Upper lobe of left lung (tissue), 6 donors: ENCODE measurements at regions not wholly inside any gene's neighbourhood (a gene's known extent, or its start where the extent isn't known, plus 50 kb on each side); places are given as distances from the start of the nearest gene placed in this dataset.

Experiments used
- ATAC-seq, 2 donors: fragments of 200-7000 bp; cut with Tn5 transposase; one replicate each; pipeline ENCODE4 v1.9.1; 2022; ENCODE audit warnings: mild to moderate bottlenecking in 2 of 2, moderate library complexity in 2 of 2; ENCODE audit not compliant: low FRiP score in 2 of 2
- DNase-seq, 2 donors: peaks; one replicate each; pipeline ENCODE4 v3.0.0-alpha.2; 2019 to 2020
- H3K27ac ChIP-seq, 4 donors: fragments of 200-600 bp; sonication (generic); one replicate each; pipeline ENCODE4 v1.5.1; 2016 to 2019
- H3K27me3 ChIP-seq, 4 donors: fragments of 200-600 bp; sonication (generic); one replicate each; pipeline ENCODE4 v1.5.1; 2017 to 2019
- H3K36me3 ChIP-seq, 4 donors: fragments of 200-600 bp; sonication (generic); one replicate each; pipeline ENCODE4 v1.5.1; 2016 to 2019
- H3K4me1 ChIP-seq, 4 donors: fragments of 200-600 bp; sonication (generic); one replicate each; pipeline ENCODE4 v1.5.1; 2018 to 2019
- H3K4me3 ChIP-seq, 4 donors: fragments of 200-600 bp; sonication (generic); one replicate each; pipeline ENCODE4 v1.5.1; 2017 to 2019; ENCODE audit warnings: mild to moderate bottlenecking in 2 of 4, moderate library complexity in 1 of 4
- H3K9me3 ChIP-seq, 4 donors: fragments of 200-600 bp; sonication (generic); one replicate each; pipeline ENCODE4 v1.5.1; 2018 to 2019
- CTCF ChIP-seq, 6 experiments: fragments of 450-650 bp in 4 of 6; fragments of 200-600 bp in 2 of 6; sonication (generic) in 2 of 6; IDR thresholded peaks; one replicate each; pipeline ENCODE4 v1.5.1; 2016 to 2019; ENCODE audit warnings: antibody characterized with exemption in 6 of 6
- EP300 ChIP-seq, 4 donors: sonication (generic); formaldehyde crosslinking; IDR thresholded peaks; one replicate each; pipeline ENCODE4 v1.5.1; 2017; ENCODE audit warnings: antibody characterized with exemption in 4 of 4, control low read depth in 2 of 4
- POLR2A ChIP-seq, 4 donors: fragments of 450-650 bp; IDR thresholded peaks; one replicate each; pipeline ENCODE4 v1.5.1; 2016 to 2017; ENCODE audit warnings: antibody characterized with exemption in 4 of 4, mild to moderate bottlenecking in 2 of 4
- POLR2AphosphoS5 ChIP-seq, 2 donors: sonication (generic); formaldehyde crosslinking; IDR thresholded peaks; one replicate each; pipeline ENCODE4 v1.5.1; 2017; ENCODE audit warnings: antibody characterized with exemption in 2 of 2
- WGBS, 2 donors: methylation state at CpG; one replicate each; pipeline ENCODE4 v1.1.5; 2017 to 2018; 5-methylcytosine and 5-hydroxymethylcytosine counted together
- donor health status: DM: no; HTN: no; CAD: no; lungs with moderate emphysema.
- donor health status: DM: no; HTN: yes; CAD: no; lungs with severe emphysema.

- 75 to 79% methylated on average over 4 of the region's 4 CpGs for WGBS, 2 donors
- H3K27ac ChIP-seq: no peak overlapping the region
- ATAC-seq: peak in 1 of 2 donors; percentile 75
Observed at GRCh38 chr4:189022440-189023035, 883.3 kb downstream of the TRIML1 start.

GRCh38 chr4:189029976-189030504 lies 890.8 kb downstream of the TRIML1 start:
- 72 to 73% methylated on average over 9 of the region's 9 CpGs for WGBS, 2 donors

More at GRCh38 chr4:189022440-189023035, 883.3 kb downstream of the TRIML1 start:
- H3K36me3 ChIP-seq: no peaks in the 10 kb centered on the region
- H3K9me3 ChIP-seq: no peaks in the 10 kb centered on the region
- DNase-seq: no peak
- H3K27me3 ChIP-seq: no peaks in the 10 kb centered on the region
- H3K4me1 ChIP-seq: no peaks in the 10 kb centered on the region
- no peak overlapping the region for H3K4me3 ChIP-seq
- TF ChIP-seq POLR2A (IDR thresholded peaks at IDR 0.05): no peak

GRCh38 chr4:189032606-189033338 lies 893.5 kb downstream of the TRIML1 start:
- Histone ChIP-seq H3K9me3 (no peaks in the 10 kb centered on the region), H3K27me3 (no peaks in the 10 kb centered on the region), H3K4me3 (no peak overlapping the region), H3K36me3 (no peaks in the 10 kb centered on the region), H3K4me1 (no peaks in the 10 kb centered on the region), H3K27ac (no peak overlapping the region)
- WGBS, 2 donors: 76 to 79% methylated on average over 9 to 10 of the region's 10 CpGs
- no peak for TF ChIP-seq EP300 (IDR thresholded peaks at IDR 0.05)
- TF ChIP-seq POLR2AphosphoS5 (IDR thresholded peaks at IDR 0.05): no peak
- TF ChIP-seq CTCF (IDR thresholded peaks at IDR 0.05): no peak
- no peak for TF ChIP-seq POLR2A (IDR thresholded peaks at IDR 0.05)
- no peak for ATAC-seq
- no peak for DNase-seq

More at GRCh38 chr4:189029976-189030504, 890.8 kb downstream of the TRIML1 start:
- Histone ChIP-seq H3K4me3 (no peak overlapping the region), H3K27me3 (no peaks in the 10 kb centered on the region), H3K9me3 (no peaks in the 10 kb centered on the region), H3K27ac (no peak overlapping the region), H3K4me1 (no peaks in the 10 kb centered on the region), H3K36me3 (no peaks in the 10 kb centered on the region)
- ATAC-seq (no peak), DNase-seq (no peak)
- TF ChIP-seq POLR2AphosphoS5 (IDR thresholded peaks at IDR 0.05) (no peak), CTCF (IDR thresholded peaks at IDR 0.05) (no peak), EP300 (IDR thresholded peaks at IDR 0.05) (no peak), POLR2A (IDR thresholded peaks at IDR 0.05) (no peak)

DNA sequence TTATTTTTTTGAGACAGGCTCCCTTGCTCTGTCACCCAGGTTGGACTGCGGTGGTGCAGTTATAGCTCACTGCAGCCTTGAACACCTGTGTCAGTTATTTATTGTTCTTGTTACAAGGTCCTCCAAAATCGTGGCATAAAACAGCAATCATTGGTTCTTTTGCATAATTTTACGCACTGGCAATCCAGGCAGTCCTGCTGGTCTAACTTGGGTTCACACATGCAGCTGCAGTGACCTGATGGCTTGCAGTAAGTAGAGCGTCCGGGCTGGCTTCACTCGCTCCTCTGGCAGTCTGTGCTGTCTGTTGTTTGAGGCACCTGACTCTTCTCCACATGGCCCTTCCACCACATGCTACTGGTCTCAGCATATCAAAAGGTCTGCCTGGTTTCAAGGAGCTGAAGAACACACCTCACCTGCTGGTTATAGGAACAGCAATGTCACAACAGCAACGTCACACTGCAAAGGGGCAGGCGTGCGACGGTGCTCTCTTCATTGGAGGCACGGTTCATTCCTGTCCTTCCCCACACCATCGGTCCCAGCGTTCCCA lies 894.6 kb downstream of the TRIML1 start:
- no peaks in the 10 kb centered on the region for H3K4me1 ChIP-seq
- H3K9me3 ChIP-seq: no peaks in the 10 kb centered on the region
- no peak overlapping the region for H3K27ac ChIP-seq
- no peaks in the 10 kb centered on the region for H3K36me3 ChIP-seq
- H3K27me3 ChIP-seq: no peaks in the 10 kb centered on the region
- no peak for TF ChIP-seq CTCF (IDR thresholded peaks at IDR 0.05)
- no peak for TF ChIP-seq EP300 (IDR thresholded peaks at IDR 0.05)
- TF ChIP-seq POLR2AphosphoS5 (IDR thresholded peaks at IDR 0.05): no peak
- TF ChIP-seq POLR2A (IDR thresholded peaks at IDR 0.05): no peak
- DNase-seq (no peak), ATAC-seq (no peak)
- WGBS, 2 donors: 85 to 86% methylated on average over 11 to 13 of the region's 13 CpGs
- H3K4me3 ChIP-seq: no peak overlapping the region

DNA sequence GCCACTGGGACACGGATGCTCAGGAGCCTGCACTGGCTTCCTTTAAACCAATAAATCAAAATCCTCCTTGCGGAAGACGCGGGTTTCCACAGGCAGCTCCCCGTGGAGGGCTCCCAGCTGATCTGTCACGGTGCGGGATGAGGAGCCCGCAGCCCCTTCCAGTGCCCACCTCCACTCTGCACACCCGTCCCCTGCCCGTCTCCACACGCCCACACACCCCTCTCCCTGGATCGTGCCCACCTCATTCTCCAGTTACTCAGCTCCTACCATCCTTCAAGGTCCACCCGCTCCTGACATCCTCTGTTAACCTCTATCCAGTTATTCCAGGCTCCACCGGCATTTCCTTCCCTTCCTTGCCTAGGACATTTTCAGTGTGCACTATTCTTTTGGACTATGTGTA lies 895.9 kb downstream of the TRIML1 start:
- ATAC-seq: peak in 1 of 2 donors; percentile 48
- H3K4me3 ChIP-seq: no peak overlapping the region
- H3K4me1 ChIP-seq: no peaks in the 10 kb centered on the region
- H3K27me3 ChIP-seq: no peaks in the 10 kb centered on the region
- no peaks in the 10 kb centered on the region for H3K36me3 ChIP-seq
- peak in 1 of 2 donors; percentile 40 for DNase-seq
- no peak for TF ChIP-seq EP300 (IDR thresholded peaks at IDR 0.05)
- no peak for TF ChIP-seq CTCF (IDR thresholded peaks at IDR 0.05)
- no peak for TF ChIP-seq POLR2A (IDR thresholded peaks at IDR 0.05)
- no peak for TF ChIP-seq POLR2AphosphoS5 (IDR thresholded peaks at IDR 0.05)
- no peaks in the 10 kb centered on the region for H3K9me3 ChIP-seq
- WGBS, 2 donors: 89 to 91% methylated on average over 14 of the region's 14 CpGs
- H3K27ac ChIP-seq: no peak overlapping the region
